ENCODE measurements at regions not wholly inside any gene's neighbourhood (a gene's known extent, or its start where the extent isn't known, plus 50 kb on each side); places are given as distances from the start of the nearest gene placed in this dataset.
"Not testable (repeated sequence)": the region's sequence is repeated elsewhere in the genome, so short reads cannot be mapped to it uniquely, and the experiment has no call there.

DNA sequence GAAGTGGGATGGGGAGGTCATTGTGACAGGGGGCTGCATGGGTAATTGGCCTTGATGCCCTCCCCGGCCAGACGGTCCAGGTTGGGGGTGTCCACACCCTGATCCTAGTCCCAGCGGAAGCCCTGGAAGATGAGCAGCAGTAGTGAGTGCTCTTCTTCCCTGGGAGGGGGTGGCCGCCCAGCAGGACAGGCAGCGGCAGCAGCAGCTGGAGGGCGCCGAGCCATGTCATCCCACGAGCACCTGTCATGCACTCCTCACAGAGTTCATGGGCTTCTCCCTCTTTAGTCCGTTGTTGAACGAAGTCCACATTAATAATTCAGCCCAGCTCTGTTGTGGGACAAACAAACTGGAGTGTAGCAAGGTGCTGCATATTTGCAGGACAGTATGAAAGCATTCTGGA is 81.2 kb upstream of the FAM90A1 start:
- TF ChIP-seq, protein P1, sequence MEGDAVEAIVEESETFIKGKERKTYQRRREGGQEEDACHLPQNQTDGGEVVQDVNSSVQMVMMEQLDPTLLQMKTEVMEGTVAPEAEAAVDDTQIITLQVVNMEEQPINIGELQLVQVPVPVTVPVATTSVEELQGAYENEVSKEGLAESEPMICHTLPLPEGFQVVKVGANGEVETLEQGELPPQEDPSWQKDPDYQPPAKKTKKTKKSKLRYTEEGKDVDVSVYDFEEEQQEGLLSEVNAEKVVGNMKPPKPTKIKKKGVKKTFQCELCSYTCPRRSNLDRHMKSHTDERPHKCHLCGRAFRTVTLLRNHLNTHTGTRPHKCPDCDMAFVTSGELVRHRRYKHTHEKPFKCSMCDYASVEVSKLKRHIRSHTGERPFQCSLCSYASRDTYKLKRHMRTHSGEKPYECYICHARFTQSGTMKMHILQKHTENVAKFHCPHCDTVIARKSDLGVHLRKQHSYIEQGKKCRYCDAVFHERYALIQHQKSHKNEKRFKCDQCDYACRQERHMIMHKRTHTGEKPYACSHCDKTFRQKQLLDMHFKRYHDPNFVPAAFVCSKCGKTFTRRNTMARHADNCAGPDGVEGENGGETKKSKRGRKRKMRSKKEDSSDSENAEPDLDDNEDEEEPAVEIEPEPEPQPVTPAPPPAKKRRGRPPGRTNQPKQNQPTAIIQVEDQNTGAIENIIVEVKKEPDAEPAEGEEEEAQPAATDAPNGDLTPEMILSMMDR (IDR thresholded peaks at IDR 0.05; ENCODE audit: low read length) = not testable (repeated sequence)
- not testable (repeated sequence) for TF ChIP-seq EZH2 (IDR thresholded peaks at IDR 0.05; ENCODE audit: borderline replicate concordance, low read length)
